CD8-positive, alpha-beta memory T cell (primary cell): ENCODE measurements at regions not wholly inside any gene's neighbourhood (a gene's known extent, or its start where the extent isn't known, plus 50 kb on each side); places are given as distances from the start of the nearest gene placed in this dataset.

Experiments used
- CTCF ChIA-PET: fragments of 350-600 bp; sonication (Branson Sonifier 250); formaldehyde crosslinking; loops from one replicate; lab custom pipeline; 2021; ENCODE audit warnings: antibody characterized with exemption; lab: Charles Lee
- POLR2A ChIA-PET: fragments of 350-600 bp; sonication (Branson Sonifier 250); formaldehyde crosslinking; loops from one replicate; lab custom pipeline; 2021; ENCODE audit warnings: antibody characterized with exemption; lab: Charles Lee
- DNase-seq, 5 donors: peaks; one replicate each; pipeline versions ENCODE4 v3.0.0 to v3.0.0-alpha.2; 2020 to 2022; ENCODE audit warnings: mixed read lengths in 1 of 5
- H3K27ac ChIP-seq: one replicate; pipeline ENCODE4 v1.7.0; 2013; ENCODE audit warnings: low read depth, mild to moderate bottlenecking, low read length, moderate library complexity
- H3K27me3 ChIP-seq: 2 replicates; pipeline ENCODE4 v1.7.0; 2013; ENCODE audit warnings: low read length, mild to moderate bottlenecking; ENCODE audit not compliant: insufficient read depth, poor library complexity, severe bottlenecking
- H3K36me3 ChIP-seq: 2 replicates; pipeline ENCODE4 v1.7.0; 2013; ENCODE audit warnings: mild to moderate bottlenecking, low read length, moderate library complexity; ENCODE audit not compliant: insufficient read depth
- H3K4me1 ChIP-seq: 2 replicates; pipeline ENCODE4 v1.7.0; 2013; ENCODE audit warnings: mild to moderate bottlenecking, low read length, moderate library complexity; ENCODE audit not compliant: insufficient read depth
- H3K4me3 ChIP-seq: 2 replicates; pipeline ENCODE4 v1.7.0; 2013; ENCODE audit warnings: mild to moderate bottlenecking, low read length
- H3K9me3 ChIP-seq: 2 replicates; pipeline ENCODE4 v1.7.0; 2013; ENCODE audit warnings: mild to moderate bottlenecking, low read length
- H3K27ac Mint-ChIP-seq, 8 donors: one replicate each; pipeline ENCODE4 v1.8.0; 2020 to 2021; ENCODE audit warnings: mixed read lengths in 8 of 8, mild to moderate bottlenecking in 6 of 8, inconsistent platforms in 3 of 8, moderate library complexity in 3 of 8
- H3K27me3 Mint-ChIP-seq, 2 donors: one replicate each; pipeline ENCODE4 v1.8.0; 2020 to 2021; ENCODE audit warnings: mixed read lengths in 2 of 2, mild to moderate bottlenecking in 1 of 2, moderate library complexity in 1 of 2
- H3K36me3 Mint-ChIP-seq, 3 donors: one replicate each; pipeline ENCODE4 v1.8.0; 2020 to 2021; ENCODE audit warnings: mixed read lengths in 3 of 3, inconsistent platforms in 1 of 3, mild to moderate bottlenecking in 1 of 3
- H3K4me1 Mint-ChIP-seq, 3 donors: one replicate each; pipeline ENCODE4 v1.8.0; 2020 to 2021; ENCODE audit warnings: mixed read lengths in 3 of 3, inconsistent platforms in 1 of 3, mild to moderate bottlenecking in 1 of 3
- H3K4me3 Mint-ChIP-seq, 7 donors: one replicate each; pipeline ENCODE4 v1.8.0; 2020 to 2021; ENCODE audit warnings: mixed read lengths in 7 of 7, mild to moderate bottlenecking in 6 of 7, moderate library complexity in 4 of 7, inconsistent platforms in 2 of 7
- H3K9me3 Mint-ChIP-seq, 5 donors: one replicate each; pipeline ENCODE4 v1.8.0; 2020 to 2022; ENCODE audit warnings: mixed read lengths in 5 of 5, mild to moderate bottlenecking in 3 of 5, moderate library complexity in 2 of 5, inconsistent platforms in 1 of 5

DNA sequence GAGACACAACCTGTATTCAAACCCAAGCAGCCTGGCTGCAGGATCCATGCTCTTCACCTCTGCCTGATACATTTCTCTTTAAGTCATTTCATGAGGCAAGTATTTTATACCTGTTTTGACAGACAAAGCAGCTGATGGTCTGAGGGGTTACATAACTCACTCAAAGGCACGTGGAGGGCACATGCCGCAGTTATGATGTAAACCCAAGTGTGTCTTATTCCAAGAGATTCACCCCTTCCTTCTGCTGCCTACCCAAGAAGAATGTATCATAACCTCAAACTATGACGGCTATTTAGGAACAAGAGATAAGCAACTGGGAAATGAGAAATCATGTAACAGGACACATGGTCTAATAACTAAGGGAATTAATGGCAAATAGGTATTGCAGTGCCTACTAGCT is 329.8 kb upstream of the TMPO start:
- ChIA-PET POLR2A (no interaction called here), CTCF (no interaction called here)
- Histone ChIP-seq H3K36me3 (no peaks in the 10 kb centered on the region), H3K9me3 (no peaks in the 10 kb centered on the region), H3K4me1 (no peaks in the 10 kb centered on the region), H3K27me3 (no peaks in the 10 kb centered on the region), H3K4me3 (no peak overlapping the region), H3K27ac (no peak overlapping the region)
- DNase-seq: no peak
- Mint-ChIP-seq H3K4me1 (no peaks in the 10 kb centered on the region), H3K27me3 (no peaks in the 10 kb centered on the region), H3K36me3 (no peaks in the 10 kb centered on the region), H3K27ac (no peak overlapping the region), H3K9me3 (peaks cover 0 to 2% (median 0%) of the 10 kb centered on the region in 5 donors), H3K4me3 (no peak overlapping the region)

- H3K36me3 ChIP-seq: no peaks in the 10 kb centered on the region
- H3K9me3 ChIP-seq: no peaks in the 10 kb centered on the region
- POLR2A ChIA-PET: no interaction called here
- no peaks in the 10 kb centered on the region for H3K27me3 ChIP-seq
- Mint-ChIP-seq H3K36me3 (no peaks in the 10 kb centered on the region), H3K27me3 (no peaks in the 10 kb centered on the region), H3K4me3 (no peak overlapping the region), H3K4me1 (no peaks in the 10 kb centered on the region), H3K27ac (no peak overlapping the region), H3K9me3 (peaks cover 0 to 2% (median 0%) of the 10 kb centered on the region in 5 donors)
- no peak for DNase-seq
- no peaks in the 10 kb centered on the region for H3K4me1 ChIP-seq
- no peak overlapping the region for H3K27ac ChIP-seq
- no peak overlapping the region for H3K4me3 ChIP-seq
- CTCF ChIA-PET: no interaction called here
Measured at GRCh38 chr12:98188650-98189077, 326.7 kb upstream of the TMPO start.

- H3K4me1 Mint-ChIP-seq: no peaks in the 10 kb centered on the region
- ChIA-PET POLR2A (no interaction called here), CTCF (no interaction called here)
- H3K27ac Mint-ChIP-seq: no peak overlapping the region
- no peaks in the 10 kb centered on the region for H3K36me3 ChIP-seq
- H3K36me3 Mint-ChIP-seq: no peaks in the 10 kb centered on the region
- no peaks in the 10 kb centered on the region for H3K4me1 ChIP-seq
- no peaks in the 10 kb centered on the region for H3K27me3 ChIP-seq
- H3K27ac ChIP-seq: no peak overlapping the region
- H3K27me3 Mint-ChIP-seq: peaks cover 2 to 4% of the 10 kb centered on the region in 2 donors
- H3K4me3 ChIP-seq: no peak overlapping the region
- DNase-seq: no peak
- H3K9me3 Mint-ChIP-seq: no peaks in the 10 kb centered on the region
- H3K9me3 ChIP-seq: no peaks in the 10 kb centered on the region
- no peak overlapping the region for H3K4me3 Mint-ChIP-seq
Measured at GRCh38 chr12:98194591-98194990, 320.8 kb upstream of the TMPO start.

GRCh38 chr12:98198261-98198982 is 317.0 kb upstream of the TMPO start:
- peaks cover 0 to 4% (median 0%) of the 10 kb centered on the region in 5 donors for H3K9me3 Mint-ChIP-seq
- H3K27me3 Mint-ChIP-seq: peaks cover 2 to 15% of the 10 kb centered on the region in 2 donors
- ChIA-PET CTCF (no interaction called here), POLR2A (no interaction called here)
- Histone ChIP-seq H3K36me3 (no peaks in the 10 kb centered on the region), H3K27ac (no peak overlapping the region), H3K4me1 (no peaks in the 10 kb centered on the region), H3K27me3 (no peaks in the 10 kb centered on the region), H3K9me3 (no peaks in the 10 kb centered on the region), H3K4me3 (no peak overlapping the region)
- peaks cover 0 to 1% (median 0%) of the 10 kb centered on the region in 3 donors for H3K36me3 Mint-ChIP-seq
- no peaks in the 10 kb centered on the region for H3K4me1 Mint-ChIP-seq
- no peak overlapping the region for H3K27ac Mint-ChIP-seq
- no peak for DNase-seq
- no peak overlapping the region for H3K4me3 Mint-ChIP-seq

- H3K4me1 Mint-ChIP-seq: no peaks in the 10 kb centered on the region
- no peaks in the 10 kb centered on the region for H3K36me3 Mint-ChIP-seq
- Histone ChIP-seq H3K27ac (no peak overlapping the region), H3K4me3 (no peak overlapping the region), H3K27me3 (no peaks in the 10 kb centered on the region), H3K4me1 (no peaks in the 10 kb centered on the region), H3K36me3 (no peaks in the 10 kb centered on the region), H3K9me3 (no peaks in the 10 kb centered on the region)
- no peak overlapping the region for H3K27ac Mint-ChIP-seq
- no peaks in the 10 kb centered on the region for H3K27me3 Mint-ChIP-seq
- DNase-seq: no peak
- POLR2A ChIA-PET: no interaction called here
- H3K4me3 Mint-ChIP-seq: no peak overlapping the region
- CTCF ChIA-PET: no interaction called here
- H3K9me3 Mint-ChIP-seq: peaks cover 5 to 15% (median 8%) of the 10 kb centered on the region in 5 donors
Measured at GRCh38 chr12:98208816-98209215, 306.6 kb upstream of the TMPO start.

GRCh38 chr12:98211909-98212695 is 303.3 kb upstream of the TMPO start:
- DNase-seq: no peak
- Mint-ChIP-seq H3K27ac (no peak overlapping the region), H3K36me3 (no peaks in the 10 kb centered on the region), H3K4me1 (no peaks in the 10 kb centered on the region), H3K27me3 (no peaks in the 10 kb centered on the region), H3K4me3 (no peak overlapping the region), H3K9me3 (peaks cover 0 to 5% (median 0%) of the 10 kb centered on the region in 5 donors)
- no peaks in the 10 kb centered on the region for H3K27me3 ChIP-seq
- POLR2A ChIA-PET: no interaction called here
- no peaks in the 10 kb centered on the region for H3K9me3 ChIP-seq
- CTCF ChIA-PET: no interaction called here
- H3K4me1 ChIP-seq: no peaks in the 10 kb centered on the region
- no peak overlapping the region for H3K4me3 ChIP-seq
- H3K27ac ChIP-seq: no peak overlapping the region
- no peaks in the 10 kb centered on the region for H3K36me3 ChIP-seq

- no peaks in the 10 kb centered on the region for H3K4me1 ChIP-seq
- Mint-ChIP-seq H3K27ac (no peak overlapping the region), H3K27me3 (no peaks in the 10 kb centered on the region), H3K9me3 (peaks cover 0 to 5% (median 0%) of the 10 kb centered on the region in 5 donors), H3K4me3 (no peak overlapping the region), H3K36me3 (no peaks in the 10 kb centered on the region), H3K4me1 (no peaks in the 10 kb centered on the region)
- no peaks in the 10 kb centered on the region for H3K9me3 ChIP-seq
- no peak overlapping the region for H3K4me3 ChIP-seq
- H3K27me3 ChIP-seq: no peaks in the 10 kb centered on the region
- ChIA-PET POLR2A (no interaction called here), CTCF (no interaction called here)
- H3K27ac ChIP-seq: no peak overlapping the region
- DNase-seq: no peak
- no peaks in the 10 kb centered on the region for H3K36me3 ChIP-seq
Measured at GRCh38 chr12:98213556-98213955, 301.8 kb upstream of the TMPO start.

DNA sequence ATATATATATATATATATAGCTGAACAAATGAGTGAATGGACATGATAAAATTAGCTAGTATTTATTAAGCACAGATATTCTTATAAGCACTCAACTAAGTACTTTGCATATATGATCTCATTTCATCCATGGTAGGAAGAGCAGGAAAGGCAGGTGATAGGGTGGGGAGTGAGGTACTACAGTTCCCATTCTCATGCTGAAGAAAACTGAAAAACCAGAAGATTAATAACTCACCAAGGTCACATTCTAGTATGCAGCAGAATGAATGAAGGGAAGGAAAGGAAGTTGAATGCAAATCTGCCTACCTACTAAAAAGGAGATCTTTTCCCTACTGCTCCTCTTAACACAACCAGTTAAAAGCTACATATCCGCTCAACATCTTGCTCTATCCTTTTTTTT is 298.1 kb upstream of the TMPO start:
- peaks cover 0 to 5% (median 0%) of the 10 kb centered on the region in 5 donors for H3K9me3 Mint-ChIP-seq
- CTCF ChIA-PET: no interaction called here

More for the DNA sequence above, 298.1 kb upstream of the TMPO start:
- Histone ChIP-seq H3K27me3 (no peaks in the 10 kb centered on the region), H3K27ac (no peak overlapping the region), H3K4me1 (no peaks in the 10 kb centered on the region), H3K9me3 (no peaks in the 10 kb centered on the region), H3K4me3 (no peak overlapping the region), H3K36me3 (no peaks in the 10 kb centered on the region)
- Mint-ChIP-seq H3K27ac (no peak overlapping the region), H3K36me3 (no peaks in the 10 kb centered on the region), H3K4me3 (no peak overlapping the region), H3K4me1 (no peaks in the 10 kb centered on the region), H3K27me3 (peaks cover 2 to 12% of the 10 kb centered on the region in 2 donors)
- no peak for DNase-seq
- POLR2A ChIA-PET: no interaction called here
